ENCODE measurements at regions not wholly inside any gene's neighbourhood (a gene's known extent, or its start where the extent isn't known, plus 50 kb on each side); places are given as distances from the start of the nearest gene placed in this dataset.
A peak's percentile ranks its signal among the peaks of the same experiment; 100 is the strongest.

DNA sequence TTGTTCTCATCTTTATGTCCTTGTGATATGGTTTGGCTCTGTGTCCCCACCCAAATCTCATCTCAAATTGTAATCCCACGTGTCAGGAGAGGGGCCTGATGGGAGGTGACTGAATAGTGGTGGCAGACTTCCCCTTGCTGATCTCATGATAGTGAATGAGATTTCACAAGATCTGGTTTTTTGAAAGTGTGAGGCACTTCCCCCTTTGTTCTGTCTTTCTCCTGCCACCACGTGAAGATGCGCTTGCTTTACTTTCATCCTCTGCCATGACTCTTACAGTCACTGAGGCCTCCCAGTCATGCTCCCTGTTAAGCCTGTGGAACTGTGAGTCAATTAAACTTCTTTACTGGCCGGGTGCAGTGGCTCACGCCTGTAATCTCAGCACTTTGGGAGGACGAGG, 161.0 kb downstream of the HERPUD2 start:
- no peak for DNase-seq

DNA sequence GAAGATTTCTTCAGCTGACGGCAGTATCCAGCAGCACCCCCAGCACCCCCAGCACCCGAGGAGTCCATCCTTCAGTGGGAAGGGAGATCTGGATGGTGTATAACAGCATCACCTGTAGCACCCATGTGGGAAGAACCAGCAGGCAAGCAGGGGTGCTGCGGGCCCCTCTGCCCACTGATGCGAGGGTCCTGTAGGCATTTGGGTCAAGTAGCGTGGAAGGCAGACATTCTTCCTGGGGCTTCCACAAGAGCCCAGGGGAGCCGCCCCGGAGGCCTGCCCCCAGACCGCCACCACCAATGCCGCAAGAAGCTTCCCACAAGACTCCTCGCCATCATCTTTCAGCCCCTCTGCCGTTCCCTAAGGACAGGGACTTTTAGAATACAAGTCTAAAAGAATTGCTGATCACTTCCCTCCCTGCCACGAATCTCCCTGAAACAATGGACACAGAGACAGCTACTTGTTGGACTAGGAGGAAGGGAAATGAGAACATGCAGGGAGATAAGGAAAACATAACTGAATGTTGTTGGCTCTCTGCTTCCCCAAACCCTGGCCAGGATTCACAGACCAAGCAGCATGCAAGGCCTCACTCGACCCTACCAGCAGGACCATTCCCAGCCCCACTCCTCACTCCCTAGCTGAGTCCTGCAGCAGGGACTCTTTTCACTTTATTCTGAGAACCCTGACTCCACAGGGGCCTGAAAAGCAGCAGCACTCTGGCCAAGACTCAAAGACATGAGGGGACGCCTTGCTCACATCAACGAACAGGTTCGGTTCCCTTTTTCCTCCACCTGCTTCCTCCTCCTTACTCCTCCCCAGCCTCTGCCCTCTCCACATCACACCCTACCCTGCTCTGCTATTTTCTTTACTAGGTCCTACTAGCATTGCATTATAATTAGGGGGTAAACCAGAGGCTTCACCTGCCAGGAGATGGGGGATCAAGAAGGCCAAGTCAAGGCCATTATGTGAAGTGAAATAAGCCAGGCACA, 164.5 kb downstream of the HERPUD2 start:
- no peak for DNase-seq

DNA sequence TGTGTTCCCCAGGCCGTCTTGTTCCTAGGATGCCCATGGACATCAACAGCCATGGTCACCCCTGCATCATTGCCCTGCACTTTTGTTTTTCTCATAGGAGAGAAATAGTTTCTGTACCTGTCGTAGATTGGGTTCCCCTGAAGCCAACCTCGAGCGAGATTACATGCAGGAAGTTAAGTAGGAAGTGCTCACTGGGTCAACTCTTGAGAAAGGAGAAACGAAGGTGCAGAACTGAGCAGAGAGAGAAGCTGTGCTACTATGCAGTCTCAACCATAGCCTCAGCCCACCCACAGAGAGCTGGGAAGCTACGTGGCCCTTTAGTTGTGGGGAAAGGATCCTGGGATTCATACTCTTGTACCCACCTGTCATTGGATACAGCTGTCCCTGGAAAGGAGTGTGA, 165.2 kb downstream of the HERPUD2 start:
- no peak for DNase-seq

DNA sequence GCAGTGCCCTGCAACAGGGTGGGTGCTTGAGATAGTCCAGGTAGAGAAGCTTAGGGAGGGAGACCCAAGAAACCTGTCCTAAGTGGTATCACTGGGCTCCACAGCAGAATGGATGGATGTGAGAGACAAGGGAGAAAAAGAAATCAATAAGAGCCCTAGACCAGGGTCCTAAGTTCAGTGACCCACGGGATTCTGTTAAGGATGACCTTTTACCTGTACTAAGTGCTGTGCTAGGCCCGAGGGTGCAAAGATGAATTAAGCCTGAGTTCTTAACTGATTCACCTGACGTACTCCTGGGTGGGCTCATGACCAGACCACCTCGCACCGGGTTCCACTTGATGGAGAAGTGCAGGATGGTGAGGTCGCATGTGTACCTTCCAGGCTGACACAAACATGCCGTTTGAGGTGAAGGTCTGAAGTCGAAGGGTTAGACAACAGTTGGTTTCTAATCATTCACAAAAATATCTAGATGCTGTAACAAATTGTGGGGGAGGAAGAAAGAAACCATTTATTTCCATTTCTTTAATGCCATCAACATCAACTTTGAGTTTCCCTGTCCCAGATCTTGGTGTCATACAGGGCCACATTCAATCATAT, 166.5 kb downstream of the HERPUD2 start:
- DNase-seq = no peak

DNA sequence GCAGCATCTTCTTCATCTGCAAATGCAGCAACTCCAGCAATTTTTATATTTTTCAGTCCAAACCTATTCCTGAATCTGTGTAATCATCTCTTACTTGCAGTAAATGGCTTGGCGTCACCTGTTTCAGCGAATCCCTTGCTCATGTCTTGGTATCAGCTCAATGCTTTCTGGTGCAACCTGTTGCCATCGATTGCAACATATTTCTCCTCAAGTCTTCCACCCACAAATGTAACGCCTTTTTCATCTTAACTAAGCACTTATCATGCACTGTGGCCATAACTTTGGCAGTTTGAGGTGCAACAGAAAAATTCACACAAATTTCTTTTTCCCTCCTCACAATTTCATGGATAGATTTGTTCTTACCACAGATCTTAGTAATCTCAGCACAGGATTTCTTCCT, 168.3 kb downstream of the HERPUD2 start:
- no peak for DNase-seq

DNA sequence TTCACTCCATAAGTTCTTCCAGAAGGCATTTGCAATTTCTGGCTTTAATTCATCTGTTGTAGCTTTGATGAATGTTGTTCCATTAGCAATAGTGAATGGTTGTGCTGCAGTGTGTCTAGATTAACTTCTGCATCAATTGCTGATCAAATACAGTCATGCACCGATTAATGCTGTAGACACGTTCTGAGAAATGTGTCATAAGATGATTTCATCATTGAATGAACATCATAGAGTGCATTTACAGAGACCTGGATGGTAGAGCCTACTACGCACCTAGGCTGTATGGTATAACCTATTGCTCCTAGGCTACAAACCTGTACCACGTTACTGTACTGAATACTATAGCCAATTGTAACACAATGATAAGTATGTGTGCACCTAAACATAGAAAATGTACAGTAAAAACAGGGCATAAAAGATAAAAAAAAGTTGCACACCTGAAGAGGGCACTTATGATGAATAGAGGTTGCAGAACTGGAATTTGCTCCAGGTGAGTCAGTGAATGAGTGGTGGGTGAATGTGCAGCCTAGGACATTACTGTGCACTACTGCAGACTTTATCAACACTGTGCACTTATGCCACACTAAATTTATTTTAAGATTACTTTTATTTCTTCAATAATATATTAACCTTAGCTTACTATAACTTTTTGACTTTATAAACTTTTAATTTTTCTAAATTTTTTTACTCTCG, 170.7 kb downstream of the HERPUD2 start:
- no peak for DNase-seq

DNA sequence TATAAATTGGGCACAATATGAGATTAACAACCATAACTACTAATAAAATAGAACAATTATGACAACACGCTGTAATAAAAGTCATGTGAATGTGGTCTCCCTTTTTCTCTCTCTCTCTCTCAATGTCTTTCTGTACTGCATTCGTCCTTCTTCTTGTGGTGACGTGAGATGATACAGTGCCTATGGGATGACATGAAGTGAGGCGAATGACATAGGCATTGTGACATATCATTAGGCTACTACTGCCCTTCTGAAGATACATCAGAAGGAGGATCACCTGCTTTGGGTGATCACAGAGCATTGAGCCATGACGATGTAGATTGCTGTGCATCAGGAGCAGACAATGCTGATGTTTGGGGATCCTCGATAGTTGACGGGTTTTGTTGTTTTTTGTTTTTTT, 171.6 kb downstream of the HERPUD2 start:
- no peak for DNase-seq

DNA sequence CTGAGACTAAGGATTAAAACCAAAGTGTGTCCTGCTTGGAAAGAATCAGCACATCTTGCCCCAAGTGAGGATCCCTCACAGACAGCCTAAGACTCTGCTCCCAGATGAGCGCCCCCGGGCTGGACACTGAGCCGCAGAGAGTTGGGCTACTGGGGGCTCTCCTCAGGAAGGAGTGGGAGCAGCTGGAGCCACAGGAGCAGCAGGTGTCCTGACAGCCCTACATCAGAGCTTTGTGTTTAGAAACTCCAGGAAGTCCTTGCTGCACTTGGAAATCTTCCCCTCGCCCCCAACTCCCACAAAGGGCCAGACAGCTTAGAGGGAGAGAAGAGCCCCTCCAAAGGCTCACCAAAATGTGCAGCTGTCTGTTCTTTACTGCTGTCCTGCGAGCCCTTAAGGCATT, 172.2 kb downstream of the HERPUD2 start:
- no peak for DNase-seq

DNA sequence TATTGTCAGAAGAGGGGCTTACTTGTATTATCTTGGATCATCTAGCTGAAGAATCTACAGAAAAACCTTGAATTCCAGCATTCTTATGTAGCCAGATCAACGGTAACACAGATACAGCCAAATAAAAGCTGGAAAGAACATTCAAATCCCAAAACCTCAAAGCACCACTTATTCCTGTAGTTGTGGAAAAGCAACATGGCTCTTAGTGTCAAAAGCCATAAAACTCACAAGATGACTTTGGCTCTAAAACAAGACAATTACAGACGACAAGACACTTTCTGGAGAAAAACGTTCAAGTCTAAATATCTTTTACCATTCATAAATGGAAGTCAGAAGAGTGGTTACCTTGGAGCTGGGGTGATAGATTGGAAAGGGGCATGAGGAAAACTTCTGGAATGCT, 173.0 kb downstream of the HERPUD2 start:
- no peak for DNase-seq

DNA sequence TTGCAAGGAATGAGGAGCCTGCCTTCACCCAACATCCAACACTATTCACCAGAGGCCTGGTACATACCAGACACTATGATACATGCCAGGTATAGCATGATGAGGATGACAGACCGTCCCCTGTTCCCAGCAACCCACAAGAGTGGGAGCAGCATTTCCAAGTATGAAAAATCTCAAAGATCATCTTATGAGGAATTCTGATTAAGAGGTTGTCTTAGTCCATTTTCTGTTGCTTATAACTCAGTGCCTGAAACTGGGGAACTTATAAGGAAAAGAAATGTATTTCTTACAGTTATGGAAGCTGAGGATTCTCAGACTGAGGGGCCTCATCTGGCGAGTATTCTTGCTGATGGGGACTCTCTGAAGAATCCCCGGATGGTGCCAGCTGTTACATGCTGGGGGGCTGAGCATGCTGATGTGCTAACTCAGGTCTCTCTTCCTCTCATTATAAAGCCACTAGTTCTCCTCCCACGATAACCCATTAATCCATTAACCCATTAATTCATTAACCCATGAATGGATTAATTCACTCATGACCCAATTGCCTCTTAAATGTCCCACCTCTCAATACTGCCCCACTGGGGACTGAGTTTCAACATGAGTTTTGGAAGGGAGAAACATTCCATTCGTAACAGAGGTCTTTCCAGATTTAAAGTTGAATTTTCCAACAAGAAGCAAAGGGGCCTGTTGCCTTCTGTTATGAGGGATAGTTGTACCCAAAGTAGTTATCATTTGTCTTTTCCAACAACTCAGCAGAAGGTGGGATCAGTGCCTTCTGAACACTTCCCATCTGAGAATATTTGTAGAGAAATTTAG, 173.9 kb downstream of the HERPUD2 start:
- DNase-seq = no peak

DNA sequence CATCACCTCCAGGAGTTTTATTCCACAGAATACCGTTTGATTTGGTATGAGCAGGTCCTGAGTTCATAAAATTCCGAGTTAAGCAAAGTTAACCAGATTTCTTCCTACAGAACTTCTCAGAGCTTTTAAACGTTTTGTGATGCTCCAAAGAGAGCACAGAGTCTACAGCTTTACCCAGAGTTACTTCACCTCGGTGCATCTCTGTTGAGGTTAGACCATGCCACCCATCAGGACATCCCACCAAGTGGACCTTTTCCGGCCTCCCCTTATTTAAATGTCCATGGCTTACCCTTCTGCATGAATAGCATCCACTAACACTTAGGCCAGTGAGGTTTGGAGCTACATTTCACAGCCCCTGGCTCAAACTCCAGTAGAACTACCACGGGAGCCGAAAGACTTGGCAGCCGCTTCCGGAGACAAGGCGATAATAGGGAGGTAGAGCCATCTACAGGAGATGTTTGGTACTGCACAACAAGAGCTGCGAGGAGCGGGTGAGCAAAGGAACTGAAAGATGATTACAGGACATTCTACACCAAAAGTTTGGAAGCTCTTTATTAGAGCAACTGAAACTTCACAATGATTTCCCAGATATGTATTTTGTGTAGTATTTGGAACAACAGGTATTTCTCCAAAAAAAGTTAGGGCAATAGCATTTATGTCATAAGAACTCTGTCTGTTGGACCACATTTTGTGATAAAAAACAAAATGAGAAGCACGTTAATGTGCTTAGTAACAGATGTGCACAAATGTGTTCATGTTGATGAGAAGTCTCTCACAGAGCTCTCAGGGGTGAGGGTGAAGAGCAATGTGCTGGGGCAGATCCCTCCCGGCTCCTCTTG, 174.7 kb downstream of the HERPUD2 start:
- peak in 1 of 2 donors; percentile 7 for DNase-seq

DNA sequence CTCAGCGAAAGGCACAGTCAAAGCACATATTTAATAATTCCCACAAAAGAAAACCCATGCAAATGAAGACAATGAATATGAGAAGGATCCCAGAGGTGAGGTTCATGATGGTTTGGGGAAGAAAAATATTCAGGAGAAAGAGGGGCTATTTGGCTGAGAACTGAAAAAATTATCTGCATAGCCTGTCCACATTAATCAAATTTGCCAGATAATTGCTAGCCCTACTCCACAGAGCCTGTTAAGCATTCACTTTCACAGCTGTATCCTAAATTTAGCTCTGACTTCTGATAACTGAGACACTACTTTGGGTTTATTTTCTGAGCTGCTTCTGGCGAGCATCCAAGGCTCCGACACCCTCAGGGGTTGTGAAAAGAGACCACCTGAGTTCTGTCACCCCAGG, 176.2 kb downstream of the HERPUD2 start:
- DNase-seq = no peak

DNA sequence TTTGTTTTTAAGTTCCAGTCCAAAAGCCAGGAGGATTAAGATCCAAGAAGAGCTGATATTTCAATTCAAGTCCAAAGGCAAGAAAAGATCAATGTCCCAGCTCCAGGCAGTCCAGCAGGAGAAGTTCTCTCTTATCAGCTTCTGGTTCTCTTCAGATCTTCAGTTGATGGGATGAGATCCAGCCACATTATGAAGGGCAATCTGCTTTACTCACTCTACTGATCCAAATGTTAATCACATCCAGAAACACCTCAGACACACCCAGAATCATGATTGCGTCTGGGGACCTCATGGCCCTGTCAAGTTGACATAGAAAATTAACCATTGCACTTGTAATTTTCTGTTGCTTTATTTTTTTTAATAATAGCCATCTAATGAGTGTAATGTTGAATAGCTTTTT, 178.4 kb downstream of the HERPUD2 start:
- no peak for DNase-seq

DNA sequence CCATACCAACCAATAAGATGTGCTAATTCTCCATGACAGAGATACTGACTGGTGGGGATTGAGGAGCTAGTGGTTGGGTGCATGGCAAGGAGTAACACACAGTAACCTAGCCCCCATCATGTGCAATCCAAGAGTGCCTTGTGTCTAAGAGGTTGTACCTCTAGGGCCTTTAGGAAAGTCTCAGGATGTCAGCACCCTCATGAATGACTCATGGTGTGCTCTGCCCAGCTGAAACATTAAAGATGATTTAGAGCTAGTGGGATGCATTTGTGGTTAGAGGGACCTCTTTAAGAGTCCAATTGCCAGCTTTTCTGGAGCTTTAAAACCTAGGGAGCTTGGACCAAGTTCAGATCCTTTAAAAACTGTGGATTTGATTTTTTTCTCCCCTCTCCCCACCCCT, 181.1 kb downstream of the HERPUD2 start:
- no peak for DNase-seq

DNA sequence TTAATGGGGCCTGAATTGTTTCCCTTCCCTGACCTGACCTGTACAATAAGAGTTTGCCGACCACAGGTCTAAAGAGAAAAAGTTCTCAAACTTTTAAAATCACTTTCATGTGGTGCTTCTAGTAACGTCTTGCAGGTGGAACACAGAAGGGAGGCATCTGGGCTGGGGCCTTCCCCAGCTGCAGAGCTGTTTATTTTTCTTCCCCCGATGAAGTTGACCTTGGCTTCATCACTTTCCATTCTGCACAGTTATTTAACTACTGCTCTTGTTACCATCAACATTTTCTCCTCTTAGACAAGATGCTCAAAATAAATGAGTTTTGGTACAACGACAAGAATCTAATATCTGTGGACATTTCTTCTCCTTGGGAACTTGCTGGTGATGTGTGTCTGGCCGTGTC, 181.7 kb downstream of the HERPUD2 start:
- no peak for DNase-seq

DNA sequence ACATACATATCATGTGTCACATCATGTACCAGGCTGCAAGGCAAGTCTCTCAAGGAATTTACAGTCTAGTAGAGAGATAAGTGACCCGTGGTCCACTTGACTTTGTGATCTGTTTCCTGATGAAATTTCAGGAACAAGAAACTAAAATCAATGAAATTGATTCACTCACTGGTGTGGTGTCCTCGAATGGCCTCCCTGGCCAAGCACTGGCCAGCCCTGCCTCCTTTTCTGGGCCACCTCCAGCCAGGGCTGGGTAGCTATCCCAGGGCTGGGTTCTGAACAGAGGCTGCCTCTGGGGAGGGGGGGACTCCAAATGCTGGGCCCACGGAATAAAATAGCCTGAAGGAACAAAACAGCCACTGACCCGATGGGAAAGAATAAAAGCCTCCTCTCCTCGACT, 182.2 kb downstream of the HERPUD2 start:
- no peak for DNase-seq

DNA sequence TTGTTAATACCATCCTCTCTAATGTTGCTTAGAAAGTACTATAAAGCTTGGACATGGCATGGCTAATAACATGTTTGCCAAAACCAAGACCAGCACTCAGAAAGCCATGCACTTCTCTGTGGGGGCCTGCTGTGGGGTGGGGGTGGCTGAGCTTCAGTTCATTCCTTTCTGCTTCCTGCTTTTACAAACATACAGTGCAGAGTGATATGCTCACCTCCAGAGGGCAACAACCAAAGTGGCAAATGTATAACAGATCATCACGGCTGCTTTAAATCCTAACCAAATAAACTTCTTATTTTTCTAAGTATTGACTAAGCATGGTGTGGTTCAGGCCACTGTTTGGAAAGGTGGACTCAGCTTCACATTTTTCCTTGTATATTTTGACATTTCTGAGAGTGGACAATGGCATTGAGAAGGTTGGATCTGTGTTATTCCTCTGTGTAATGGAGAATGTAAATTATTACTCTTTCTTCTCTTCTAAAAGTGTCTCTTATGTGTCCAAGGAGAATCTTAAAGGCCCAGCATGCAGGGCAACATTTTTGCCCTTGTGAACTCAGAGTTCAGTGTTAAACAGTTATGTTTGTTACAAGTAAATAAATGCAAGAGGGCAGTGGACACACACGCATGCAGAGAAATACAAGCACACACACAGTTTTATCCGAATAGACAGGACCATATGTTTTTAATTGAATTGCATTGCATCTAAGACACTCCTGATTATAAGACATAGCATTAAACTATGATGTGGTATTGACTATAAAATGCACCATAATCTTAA, 186.1 kb downstream of the HERPUD2 start:
- no peak for DNase-seq

DNA sequence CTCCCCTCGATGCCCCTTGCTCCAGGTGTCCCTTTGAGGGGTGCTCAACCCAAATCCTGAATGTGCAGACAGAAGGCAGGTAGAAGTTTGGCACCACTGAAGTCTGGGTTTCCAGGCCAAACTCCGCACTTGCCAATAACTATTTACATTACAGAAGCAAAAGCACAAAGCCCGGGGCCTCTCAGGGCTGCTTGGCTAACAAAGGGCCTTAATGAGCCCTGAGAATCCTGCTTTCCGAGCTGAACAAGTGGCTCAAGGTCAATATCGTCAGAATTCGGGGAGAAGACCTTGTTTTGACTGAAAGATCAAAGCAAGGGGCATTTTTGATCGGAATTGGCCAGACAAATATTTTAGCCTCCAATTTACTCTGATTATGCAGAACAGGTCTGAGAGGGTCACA, 189.9 kb downstream of the HERPUD2 start:
- DNase-seq = no peak

DNA sequence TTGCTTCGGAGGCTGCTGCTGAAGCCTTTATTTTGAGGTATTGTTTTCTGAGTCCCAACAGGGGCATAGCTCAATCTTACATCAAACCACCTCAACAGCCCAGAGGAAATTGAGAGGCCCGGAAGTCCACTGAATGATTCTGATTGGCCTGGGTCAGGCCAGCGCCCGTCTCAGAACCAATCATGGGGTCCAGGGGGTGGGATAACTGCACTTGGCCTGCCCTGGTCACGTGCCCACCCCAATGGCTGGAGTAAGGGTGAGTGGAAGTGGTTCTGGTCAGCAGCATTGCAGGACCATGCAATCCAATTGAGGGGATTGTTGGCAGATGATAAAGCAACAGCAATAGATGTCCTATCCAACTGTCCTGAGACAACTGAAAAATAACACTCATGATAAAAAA, 190.6 kb downstream of the HERPUD2 start:
- no peak for DNase-seq

DNA sequence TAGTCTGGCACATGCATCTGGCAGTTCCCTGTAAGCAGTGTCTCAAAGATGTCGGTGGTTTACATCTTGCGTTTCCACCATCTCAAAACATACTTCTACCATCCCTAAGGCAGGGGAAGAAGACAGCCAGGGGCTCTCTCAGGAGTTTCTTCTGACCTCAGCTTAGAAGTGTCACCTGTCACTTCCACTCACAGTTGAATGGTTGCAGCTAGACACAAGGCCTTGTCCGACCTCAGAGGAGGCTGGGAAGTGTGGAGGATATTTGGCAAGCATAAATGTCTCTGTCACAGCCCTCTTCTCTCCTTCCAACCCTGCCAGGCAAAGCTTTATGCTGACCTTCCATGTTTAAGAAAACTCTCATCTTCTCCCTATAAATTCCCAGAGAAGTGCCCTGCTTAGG, 193.3 kb downstream of the HERPUD2 start:
- no peak for DNase-seq

DNA sequence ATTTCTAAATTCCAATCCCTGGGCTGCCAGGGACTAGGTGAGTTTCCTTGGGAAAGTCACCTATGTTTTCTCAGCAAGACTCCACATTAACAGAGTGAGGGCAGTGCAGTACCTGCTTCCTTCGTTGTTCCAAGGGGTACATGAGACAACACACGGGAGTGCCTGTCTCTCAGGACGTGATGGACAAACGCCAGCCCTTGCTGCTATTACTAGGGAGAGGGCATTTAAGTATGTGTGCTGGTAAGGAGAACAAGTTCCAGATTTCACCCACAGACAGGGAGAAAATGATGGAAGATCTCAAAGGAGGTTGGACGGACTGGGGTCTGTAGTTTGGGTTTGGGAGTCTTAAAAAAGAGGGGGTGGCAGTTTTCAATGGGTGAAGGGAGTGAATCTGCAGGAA, 195.7 kb downstream of the HERPUD2 start:
- DNase-seq = no peak

Data from bone marrow (tissue), 2 donors.